Vagina (tissue), 2 donors: ENCODE measurements at regions not wholly inside any gene's neighbourhood (a gene's known extent, or its start where the extent isn't known, plus 50 kb on each side); places are given as distances from the start of the nearest gene placed in this dataset.

Experiments
- CTCF ChIP-seq, 3 experiments: fragments of 450-650 bp in 2 of 3; fragments of 200-600 bp in 1 of 3; sonication (generic) in 1 of 3; IDR thresholded peaks; one replicate each; pipeline ENCODE4 v1.5.1; 2017 to 2019; ENCODE audit warnings: antibody characterized with exemption in 3 of 3, mild to moderate bottlenecking in 2 of 3, moderate library complexity in 2 of 3
- POLR2A ChIP-seq, 2 donors: fragments of 450-650 bp; IDR thresholded peaks; one replicate each; pipeline ENCODE4 v1.6.1; 2017; ENCODE audit warnings: antibody characterized with exemption in 2 of 2, mild to moderate bottlenecking in 2 of 2, moderate library complexity in 2 of 2
- POLR2AphosphoS5 ChIP-seq, 2 donors: sonication (generic); formaldehyde crosslinking; IDR thresholded peaks; one replicate each; pipeline ENCODE4 v1.9.0; 2017; ENCODE audit warnings: antibody characterized with exemption in 2 of 2, mild to moderate bottlenecking in 2 of 2, low read depth in 1 of 2; ENCODE audit not compliant: insufficient read depth in 1 of 2

GRCh38 chr13:26816881-26817280, 56.3 kb upstream of the GPR12 start:
- no peak for TF ChIP-seq CTCF (IDR thresholded peaks at IDR 0.05)
- no peak for TF ChIP-seq POLR2A (IDR thresholded peaks at IDR 0.05)
- TF ChIP-seq POLR2AphosphoS5 (IDR thresholded peaks at IDR 0.05; ENCODE audit: insufficient read depth in 1 of 2, low read depth in 1 of 2), result no peak
